HEK293 (cell line): ENCODE measurements at regions not wholly inside any gene's neighbourhood (a gene's known extent, or its start where the extent isn't known, plus 50 kb on each side); places are given as distances from the start of the nearest gene placed in this dataset.

Source experiments
- CTCF ChIA-PET: fragments of 350-600 bp; formaldehyde crosslinking; extraction: SDS; loops from one replicate; lab custom pipeline; 2021; ENCODE audit warnings: antibody characterized with exemption; lab: Yijun Ruan, JAX
- POLR2A ChIA-PET: fragments of 300-600 bp; formaldehyde crosslinking; extraction: SDS; loops from one replicate; lab custom pipeline; 2020; ENCODE audit warnings: antibody characterized with exemption, inconsistent platforms; lab: Yijun Ruan, JAX
- H3K27ac ChIP-seq: fragments of 200-500 bp; sonication (Bioruptor generic); 2 replicates; pipeline ENCODE4 v1.5.1; 2014; ENCODE audit warnings: low read depth, low read length, control low read depth, inconsistent platforms; ENCODE audit errors: extremely low read depth
- H3K36me3 ChIP-seq, 2 experiments: fragments of 200-500 bp in 1 of 2; sonication (Bioruptor generic) in 1 of 2; 1 replicate in 1 of 2; 2 replicates in 1 of 2; pipeline ENCODE4 v1.5.1; 2014 to 2017; ENCODE audit warnings: inconsistent platforms in 2 of 2, low read length in 2 of 2; ENCODE audit not compliant: control insufficient read depth in 2 of 2, insufficient read depth in 1 of 2
- H3K4me1 ChIP-seq: fragments of 200-500 bp; sonication (Bioruptor generic); 2 replicates; pipeline ENCODE4 v1.5.1; 2014; ENCODE audit warnings: mild to moderate bottlenecking, low read length, inconsistent platforms; ENCODE audit not compliant: control insufficient read depth, insufficient read depth
- H3K4me3 ChIP-seq: 2 replicates; pipeline ENCODE4 v1.5.1; 2011; ENCODE audit warnings: low read depth, mild to moderate bottlenecking, control low read depth, low read length, moderate library complexity
- H3K9me3 ChIP-seq: fragments of 200-500 bp; sonication (Bioruptor generic); 2 replicates; pipeline ENCODE4 v1.5.1; 2014; ENCODE audit warnings: low read depth, low read length, inconsistent platforms; ENCODE audit not compliant: control insufficient read depth, insufficient read depth
- HOXC10 ChIP-seq: sonication (generic); formaldehyde crosslinking; IDR thresholded peaks from 2 replicates; pipeline ENCODE4 v1.8.1; 2023; ENCODE audit warnings: mild to moderate bottlenecking, missing genetic modification reagents
- IKZF3 ChIP-seq: fragments of 450-650 bp; IDR thresholded peaks from 2 replicates; pipeline ENCODE4 v1.5.0; 2018; ENCODE audit warnings: missing biosample characterization, mild to moderate bottlenecking, missing genetic modification characterization, moderate library complexity
- KLF7 ChIP-seq: fragments of 450-650 bp; formaldehyde crosslinking; IDR thresholded peaks from 2 replicates; pipeline ENCODE4 v1.5.1; 2016; ENCODE audit warnings: missing biosample characterization, missing genetic modification characterization, borderline replicate concordance
- MZF1 ChIP-seq: fragments of 450-650 bp; formaldehyde crosslinking; IDR thresholded peaks from 2 replicates; pipeline ENCODE4 v1.5.1; 2017; ENCODE audit warnings: missing biosample characterization, missing genetic modification characterization, borderline replicate concordance
- OSR2 ChIP-seq: fragments of 450-650 bp; formaldehyde crosslinking; IDR thresholded peaks from 2 replicates; pipeline ENCODE4 v1.5.1; 2016; ENCODE audit warnings: missing biosample characterization, missing genetic modification characterization
- ZNF112 ChIP-seq: fragments of 450-650 bp; formaldehyde crosslinking; IDR thresholded peaks from 2 replicates; pipeline ENCODE4 v1.5.0; 2017; ENCODE audit warnings: missing biosample characterization, missing genetic modification characterization
- ZNF223 ChIP-seq: fragments of 450-650 bp; formaldehyde crosslinking; IDR thresholded peaks from 2 replicates; pipeline ENCODE4 v1.5.1; 2016; ENCODE audit warnings: missing biosample characterization, missing genetic modification characterization
- ZNF354C ChIP-seq: fragments of 450-650 bp; formaldehyde crosslinking; IDR thresholded peaks from 2 replicates; pipeline ENCODE4 v1.5.1; 2016; ENCODE audit warnings: missing biosample characterization, missing genetic modification characterization, low read depth, borderline replicate concordance
- ZNF830 ChIP-seq: fragments of 450-650 bp; IDR thresholded peaks from 2 replicates; pipeline ENCODE4 v1.5.0; 2018; ENCODE audit warnings: missing biosample characterization, missing genetic modification characterization, low read depth, mild to moderate bottlenecking, moderate library complexity
- TF ChIP-seq, protein P1 (sequence below): fragments of 450-650 bp; formaldehyde crosslinking; conservative IDR thresholded peaks from 2 replicates; pipeline ENCODE4 v1.5.1; 2016; ENCODE audit warnings: low read depth, missing biosample characterization, missing genetic modification characterization
- TF ChIP-seq, protein P2 (sequence below): fragments of 450-650 bp; formaldehyde crosslinking; IDR thresholded peaks from 2 replicates; pipeline ENCODE4 v1.5.1; 2017; ENCODE audit warnings: missing biosample characterization, missing genetic modification characterization
- TF ChIP-seq, protein P3 (sequence below): fragments of 450-650 bp; formaldehyde crosslinking; IDR thresholded peaks from 2 replicates; pipeline ENCODE4 v1.5.1; 2016; ENCODE audit warnings: missing biosample characterization, missing genetic modification characterization
- TF ChIP-seq, protein P4 (sequence below): fragments of 450-650 bp; formaldehyde crosslinking; IDR thresholded peaks from 2 replicates; pipeline ENCODE4 v1.5.1; 2017; ENCODE audit warnings: missing biosample characterization, missing genetic modification characterization
- TF ChIP-seq, protein P5 (sequence below): fragments of 450-650 bp; formaldehyde crosslinking; IDR thresholded peaks from 2 replicates; pipeline ENCODE4 v1.5.1; 2016; ENCODE audit warnings: missing biosample characterization, missing genetic modification characterization
- TF ChIP-seq, protein P6 (sequence below): fragments of 450-650 bp; formaldehyde crosslinking; IDR thresholded peaks from 2 replicates; pipeline ENCODE4 v1.5.1; 2017; ENCODE audit warnings: missing biosample characterization, missing genetic modification characterization

DNA sequence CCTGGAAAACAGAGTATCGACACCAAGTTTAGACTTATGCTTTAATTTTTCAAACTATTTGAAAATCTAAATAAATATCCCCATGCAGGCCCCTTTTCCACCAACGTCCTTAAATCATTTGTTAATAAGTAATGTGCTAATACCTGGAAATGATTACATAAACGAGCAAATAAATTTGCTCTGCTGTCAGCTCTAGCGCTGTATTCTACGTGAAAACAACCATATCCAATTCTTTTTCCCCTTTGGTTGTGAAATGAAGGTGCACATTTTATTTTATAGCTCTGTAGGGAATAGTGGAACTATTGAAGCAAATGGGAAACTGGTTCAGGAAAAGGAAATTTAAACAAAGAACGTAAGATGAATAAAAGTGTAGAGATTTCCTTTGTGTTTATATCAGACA, 137.7 kb upstream of the ZNF608 start (continued):
- TF ChIP-seq, protein P1, sequence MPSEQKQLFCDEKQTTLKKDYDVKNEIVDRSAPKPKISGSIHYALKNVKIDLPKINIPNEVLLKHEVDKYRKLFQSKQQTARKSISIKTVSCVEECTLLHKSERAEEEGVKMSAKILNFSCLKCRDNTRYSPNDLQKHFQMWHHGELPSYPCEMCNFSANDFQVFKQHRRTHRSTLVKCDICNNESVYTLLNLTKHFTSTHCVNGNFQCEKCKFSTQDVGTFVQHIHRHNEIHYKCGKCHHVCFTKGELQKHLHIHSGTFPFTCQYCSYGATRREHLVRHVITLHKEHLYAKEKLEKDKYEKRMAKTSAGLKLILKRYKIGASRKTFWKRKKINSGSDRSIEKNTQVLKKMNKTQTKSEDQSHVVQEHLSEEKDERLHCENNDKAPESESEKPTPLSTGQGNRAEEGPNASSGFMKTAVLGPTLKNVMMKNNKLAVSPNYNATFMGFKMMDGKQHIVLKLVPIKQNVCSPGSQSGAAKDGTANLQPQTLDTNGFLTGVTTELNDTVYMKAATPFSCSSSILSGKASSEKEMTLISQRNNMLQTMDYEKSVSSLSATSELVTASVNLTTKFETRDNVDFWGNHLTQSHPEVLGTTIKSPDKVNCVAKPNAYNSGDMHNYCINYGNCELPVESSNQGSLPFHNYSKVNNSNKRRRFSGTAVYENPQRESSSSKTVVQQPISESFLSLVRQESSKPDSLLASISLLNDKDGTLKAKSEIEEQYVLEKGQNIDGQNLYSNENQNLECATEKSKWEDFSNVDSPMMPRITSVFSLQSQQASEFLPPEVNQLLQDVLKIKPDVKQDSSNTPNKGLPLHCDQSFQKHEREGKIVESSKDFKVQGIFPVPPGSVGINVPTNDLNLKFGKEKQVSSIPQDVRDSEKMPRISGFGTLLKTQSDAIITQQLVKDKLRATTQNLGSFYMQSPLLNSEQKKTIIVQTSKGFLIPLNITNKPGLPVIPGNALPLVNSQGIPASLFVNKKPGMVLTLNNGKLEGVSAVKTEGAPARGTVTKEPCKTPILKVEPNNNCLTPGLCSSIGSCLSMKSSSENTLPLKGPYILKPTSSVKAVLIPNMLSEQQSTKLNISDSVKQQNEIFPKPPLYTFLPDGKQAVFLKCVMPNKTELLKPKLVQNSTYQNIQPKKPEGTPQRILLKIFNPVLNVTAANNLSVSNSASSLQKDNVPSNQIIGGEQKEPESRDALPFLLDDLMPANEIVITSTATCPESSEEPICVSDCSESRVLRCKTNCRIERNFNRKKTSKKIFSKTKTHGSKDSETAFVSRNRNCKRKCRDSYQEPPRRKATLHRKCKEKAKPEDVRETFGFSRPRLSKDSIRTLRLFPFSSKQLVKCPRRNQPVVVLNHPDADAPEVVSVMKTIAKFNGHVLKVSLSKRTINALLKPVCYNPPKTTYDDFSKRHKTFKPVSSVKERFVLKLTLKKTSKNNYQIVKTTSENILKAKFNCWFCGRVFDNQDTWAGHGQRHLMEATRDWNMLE (tag by site-specific recombination): no peak
- TF ChIP-seq, all 188 proteins: peak for 0

DNA sequence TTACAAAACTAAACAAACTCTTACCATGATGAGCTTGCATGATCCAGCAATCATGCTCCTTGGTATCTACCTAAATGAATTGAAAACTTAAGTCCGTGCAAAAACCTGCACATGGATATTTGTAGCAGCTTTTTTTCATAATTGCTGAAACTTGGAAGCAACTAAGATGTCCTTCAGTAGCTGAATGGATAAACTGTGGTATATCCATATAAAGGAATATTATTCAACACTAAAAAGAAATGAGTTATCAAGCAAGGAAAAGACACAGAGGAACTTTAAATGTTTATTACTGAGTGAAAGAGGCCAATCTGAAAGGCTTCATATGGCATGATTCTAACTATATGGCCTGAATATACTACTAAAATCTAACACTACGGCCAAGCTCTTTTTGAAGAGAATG, 139.1 kb upstream of the ZNF608 start:
- Histone ChIP-seq H3K27ac (no peak overlapping the region), H3K4me1 (peaks cover 31% of the 10 kb centered on the region), H3K36me3 (no peaks in the 10 kb centered on the region), H3K9me3 (no peaks in the 10 kb centered on the region), H3K4me3 (no peak overlapping the region)
- ChIA-PET CTCF (interaction anchor here (0.5 kb wide), 1 partner anchor 140 kb away, joined by 3 read pairs; no protein-coding TSS in a partner anchor), POLR2A (no interaction called here)
- TF ChIP-seq ZNF112 (tag by site-specific recombination) (no peak), ZNF830 (tag by site-specific recombination) (no peak), MZF1 (no peak), ZNF354C (tag by site-specific recombination) (no peak), KLF7 (tag by site-specific recombination) (no peak), OSR2 (tag by site-specific recombination) (no peak)
- TF ChIP-seq, protein P2, sequence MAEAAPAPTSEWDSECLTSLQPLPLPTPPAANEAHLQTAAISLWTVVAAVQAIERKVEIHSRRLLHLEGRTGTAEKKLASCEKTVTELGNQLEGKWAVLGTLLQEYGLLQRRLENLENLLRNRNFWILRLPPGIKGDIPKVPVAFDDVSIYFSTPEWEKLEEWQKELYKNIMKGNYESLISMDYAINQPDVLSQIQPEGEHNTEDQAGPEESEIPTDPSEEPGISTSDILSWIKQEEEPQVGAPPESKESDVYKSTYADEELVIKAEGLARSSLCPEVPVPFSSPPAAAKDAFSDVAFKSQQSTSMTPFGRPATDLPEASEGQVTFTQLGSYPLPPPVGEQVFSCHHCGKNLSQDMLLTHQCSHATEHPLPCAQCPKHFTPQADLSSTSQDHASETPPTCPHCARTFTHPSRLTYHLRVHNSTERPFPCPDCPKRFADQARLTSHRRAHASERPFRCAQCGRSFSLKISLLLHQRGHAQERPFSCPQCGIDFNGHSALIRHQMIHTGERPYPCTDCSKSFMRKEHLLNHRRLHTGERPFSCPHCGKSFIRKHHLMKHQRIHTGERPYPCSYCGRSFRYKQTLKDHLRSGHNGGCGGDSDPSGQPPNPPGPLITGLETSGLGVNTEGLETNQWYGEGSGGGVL (tag by site-specific recombination): no peak
- TF ChIP-seq, protein P3, sequence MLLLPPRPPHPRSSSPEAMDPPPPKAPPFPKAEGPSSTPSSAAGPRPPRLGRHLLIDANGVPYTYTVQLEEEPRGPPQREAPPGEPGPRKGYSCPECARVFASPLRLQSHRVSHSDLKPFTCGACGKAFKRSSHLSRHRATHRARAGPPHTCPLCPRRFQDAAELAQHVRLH: 0 out of 2 replicates have a peak, but pooled peaks have one; percentile 29

DNA sequence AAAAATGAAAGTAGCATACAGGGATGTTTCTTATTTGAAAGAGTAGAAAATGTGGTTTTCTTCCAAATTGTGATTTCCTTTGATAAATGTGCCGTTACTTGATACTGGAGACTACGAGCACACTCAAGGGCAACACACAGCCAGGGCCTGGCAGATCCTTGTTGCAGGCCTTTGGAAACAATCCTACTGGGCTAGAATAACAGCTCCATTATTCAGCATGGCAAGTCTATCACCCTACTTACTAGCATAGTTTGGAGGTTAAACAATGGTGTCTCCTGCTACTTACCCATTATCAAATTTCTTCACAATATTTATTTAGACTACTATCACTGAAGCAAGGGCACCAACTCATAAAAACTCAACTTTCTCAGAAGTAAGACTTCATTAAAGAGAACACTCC, 140.8 kb upstream of the ZNF608 start:
- peaks cover 34% of the 10 kb centered on the region for H3K4me1 ChIP-seq
- peak overlapping the region; percentile 64; the same call in 1 of the 2 replicates for H3K27ac ChIP-seq
- no peak overlapping the region for H3K4me3 ChIP-seq
- no peaks in the 10 kb centered on the region for H3K36me3 ChIP-seq
- POLR2A ChIA-PET: no interaction called here
- H3K9me3 ChIP-seq: no peaks in the 10 kb centered on the region
- CTCF ChIA-PET: interaction anchor here (0.9 kb wide), 1 partner anchor 10 kb away, joined by 3 read pairs; no protein-coding TSS in a partner anchor
- TF ChIP-seq, protein P4, sequence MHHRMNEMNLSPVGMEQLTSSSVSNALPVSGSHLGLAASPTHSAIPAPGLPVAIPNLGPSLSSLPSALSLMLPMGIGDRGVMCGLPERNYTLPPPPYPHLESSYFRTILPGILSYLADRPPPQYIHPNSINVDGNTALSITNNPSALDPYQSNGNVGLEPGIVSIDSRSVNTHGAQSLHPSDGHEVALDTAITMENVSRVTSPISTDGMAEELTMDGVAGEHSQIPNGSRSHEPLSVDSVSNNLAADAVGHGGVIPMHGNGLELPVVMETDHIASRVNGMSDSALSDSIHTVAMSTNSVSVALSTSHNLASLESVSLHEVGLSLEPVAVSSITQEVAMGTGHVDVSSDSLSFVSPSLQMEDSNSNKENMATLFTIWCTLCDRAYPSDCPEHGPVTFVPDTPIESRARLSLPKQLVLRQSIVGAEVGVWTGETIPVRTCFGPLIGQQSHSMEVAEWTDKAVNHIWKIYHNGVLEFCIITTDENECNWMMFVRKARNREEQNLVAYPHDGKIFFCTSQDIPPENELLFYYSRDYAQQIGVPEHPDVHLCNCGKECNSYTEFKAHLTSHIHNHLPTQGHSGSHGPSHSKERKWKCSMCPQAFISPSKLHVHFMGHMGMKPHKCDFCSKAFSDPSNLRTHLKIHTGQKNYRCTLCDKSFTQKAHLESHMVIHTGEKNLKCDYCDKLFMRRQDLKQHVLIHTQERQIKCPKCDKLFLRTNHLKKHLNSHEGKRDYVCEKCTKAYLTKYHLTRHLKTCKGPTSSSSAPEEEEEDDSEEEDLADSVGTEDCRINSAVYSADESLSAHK (tag by site-specific recombination): no peak
- TF ChIP-seq HOXC10 (no peak), ZNF223 (tag by site-specific recombination) (no peak), IKZF3 (no peak), OSR2 (tag by site-specific recombination) (peak; percentile 71)
- TF ChIP-seq, protein P5, sequence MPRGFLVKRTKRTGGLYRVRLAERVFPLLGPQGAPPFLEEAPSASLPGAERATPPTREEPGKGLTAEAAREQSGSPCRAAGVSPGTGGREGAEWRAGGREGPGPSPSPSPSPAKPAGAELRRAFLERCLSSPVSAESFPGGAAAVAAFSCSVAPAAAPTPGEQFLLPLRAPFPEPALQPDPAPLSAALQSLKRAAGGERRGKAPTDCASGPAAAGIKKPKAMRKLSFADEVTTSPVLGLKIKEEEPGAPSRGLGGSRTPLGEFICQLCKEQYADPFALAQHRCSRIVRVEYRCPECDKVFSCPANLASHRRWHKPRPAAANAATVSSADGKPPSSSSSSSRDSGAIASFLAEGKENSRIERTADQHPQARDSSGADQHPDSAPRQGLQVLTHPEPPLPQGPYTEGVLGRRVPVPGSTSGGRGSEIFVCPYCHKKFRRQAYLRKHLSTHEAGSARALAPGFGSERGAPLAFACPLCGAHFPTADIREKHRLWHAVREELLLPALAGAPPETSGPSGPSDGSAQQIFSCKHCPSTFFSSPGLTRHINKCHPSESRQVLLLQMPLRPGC: no peak
- TF ChIP-seq, protein P6, sequence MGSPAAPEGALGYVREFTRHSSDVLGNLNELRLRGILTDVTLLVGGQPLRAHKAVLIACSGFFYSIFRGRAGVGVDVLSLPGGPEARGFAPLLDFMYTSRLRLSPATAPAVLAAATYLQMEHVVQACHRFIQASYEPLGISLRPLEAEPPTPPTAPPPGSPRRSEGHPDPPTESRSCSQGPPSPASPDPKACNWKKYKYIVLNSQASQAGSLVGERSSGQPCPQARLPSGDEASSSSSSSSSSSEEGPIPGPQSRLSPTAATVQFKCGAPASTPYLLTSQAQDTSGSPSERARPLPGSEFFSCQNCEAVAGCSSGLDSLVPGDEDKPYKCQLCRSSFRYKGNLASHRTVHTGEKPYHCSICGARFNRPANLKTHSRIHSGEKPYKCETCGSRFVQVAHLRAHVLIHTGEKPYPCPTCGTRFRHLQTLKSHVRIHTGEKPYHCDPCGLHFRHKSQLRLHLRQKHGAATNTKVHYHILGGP (tag by site-specific recombination): 0 out of 2 replicates have a peak, but pooled peaks have one; percentile 26
